ENCODE measurements at regions not wholly inside any gene's neighbourhood (a gene's known extent, or its start where the extent isn't known, plus 50 kb on each side); places are given as distances from the start of the nearest gene placed in this dataset.

GRCh38 chr3:107294117-107294516, 83.1 kb upstream of the CCDC54 start:
- no peak overlapping the region for H3K9ac ChIP-seq (ENCODE audit: low read depth, low read length)

GRCh38 chr3:107297597-107297996, 79.6 kb upstream of the CCDC54 start:
- Histone ChIP-seq H3K4me3 (ENCODE audit: low read depth, low read length) (no peak overlapping the region), H3K36me3 (ENCODE audit: control insufficient read depth, insufficient read depth, low read length) (no peaks in the 10 kb centered on the region), H3K9me3 (ENCODE audit: control insufficient read depth, insufficient read depth, low read length) (no peaks in the 10 kb centered on the region), H3K4me1 (ENCODE audit: control insufficient read depth, insufficient read depth, low read length) (no peaks in the 10 kb centered on the region), H3K9ac (ENCODE audit: low read depth, low read length) (no peak overlapping the region), H3K27me3 (ENCODE audit: control insufficient read depth, insufficient read depth, low read length) (no peaks in the 10 kb centered on the region)

More at GRCh38 chr3:107294117-107294516, 83.1 kb upstream of the CCDC54 start:
- no peaks in the 10 kb centered on the region for H3K36me3 ChIP-seq (ENCODE audit: control insufficient read depth, insufficient read depth, low read length)
- H3K4me1 ChIP-seq (ENCODE audit: control insufficient read depth, insufficient read depth, low read length) = no peaks in the 10 kb centered on the region
- no peak overlapping the region for H3K4me3 ChIP-seq (ENCODE audit: low read depth, low read length)
- no peaks in the 10 kb centered on the region for H3K27me3 ChIP-seq (ENCODE audit: control insufficient read depth, insufficient read depth, low read length)
- H3K9me3 ChIP-seq (ENCODE audit: control insufficient read depth, insufficient read depth, low read length) = no peaks in the 10 kb centered on the region

- no peak overlapping the region for H3K9ac ChIP-seq (ENCODE audit: low read depth, low read length)
- no peaks in the 10 kb centered on the region for H3K27me3 ChIP-seq (ENCODE audit: control insufficient read depth, insufficient read depth, low read length)
- H3K4me3 ChIP-seq (ENCODE audit: low read depth, low read length) = no peak overlapping the region
- H3K36me3 ChIP-seq (ENCODE audit: control insufficient read depth, insufficient read depth, low read length) = no peaks in the 10 kb centered on the region
- peaks cover 7% of the 10 kb centered on the region for H3K4me1 ChIP-seq (ENCODE audit: control insufficient read depth, insufficient read depth, low read length)
- no peaks in the 10 kb centered on the region for H3K9me3 ChIP-seq (ENCODE audit: control insufficient read depth, insufficient read depth, low read length)
These were observed 70.0 kb upstream of the CCDC54 start for GRCh38 chr3:107307205-107307604.

- H3K9me3 ChIP-seq (ENCODE audit: control insufficient read depth, insufficient read depth, low read length) = no peaks in the 10 kb centered on the region
- H3K36me3 ChIP-seq (ENCODE audit: control insufficient read depth, insufficient read depth, low read length) = no peaks in the 10 kb centered on the region
- H3K4me1 ChIP-seq (ENCODE audit: control insufficient read depth, insufficient read depth, low read length) = peaks cover 7% of the 10 kb centered on the region
- H3K9ac ChIP-seq (ENCODE audit: low read depth, low read length) = no peak overlapping the region
- no peaks in the 10 kb centered on the region for H3K27me3 ChIP-seq (ENCODE audit: control insufficient read depth, insufficient read depth, low read length)
- H3K4me3 ChIP-seq (ENCODE audit: low read depth, low read length) = no peak overlapping the region
These were observed 68.5 kb upstream of the CCDC54 start for GRCh38 chr3:107308716-107309115.

GRCh38 chr3:107309312-107309711, 67.9 kb upstream of the CCDC54 start:
- H3K9me3 ChIP-seq (ENCODE audit: control insufficient read depth, insufficient read depth, low read length) = no peaks in the 10 kb centered on the region
- H3K27me3 ChIP-seq (ENCODE audit: control insufficient read depth, insufficient read depth, low read length) = no peaks in the 10 kb centered on the region
- H3K4me3 ChIP-seq (ENCODE audit: low read depth, low read length) = no peak overlapping the region
- H3K4me1 ChIP-seq (ENCODE audit: control insufficient read depth, insufficient read depth, low read length) = peaks cover 7% of the 10 kb centered on the region
- H3K9ac ChIP-seq (ENCODE audit: low read depth, low read length) = no peak overlapping the region
- H3K36me3 ChIP-seq (ENCODE audit: control insufficient read depth, insufficient read depth, low read length) = no peaks in the 10 kb centered on the region

- Histone ChIP-seq H3K36me3 (ENCODE audit: control insufficient read depth, insufficient read depth, low read length) (no peaks in the 10 kb centered on the region), H3K27me3 (ENCODE audit: control insufficient read depth, insufficient read depth, low read length) (no peaks in the 10 kb centered on the region), H3K9me3 (ENCODE audit: control insufficient read depth, insufficient read depth, low read length) (no peaks in the 10 kb centered on the region), H3K4me3 (ENCODE audit: low read depth, low read length) (no peak overlapping the region), H3K9ac (ENCODE audit: low read depth, low read length) (no peak overlapping the region), H3K4me1 (ENCODE audit: control insufficient read depth, insufficient read depth, low read length) (peaks cover 4% of the 10 kb centered on the region)
These were observed 63.5 kb upstream of the CCDC54 start for GRCh38 chr3:107313711-107314110.

GRCh38 chr3:107315141-107315540, 62.1 kb upstream of the CCDC54 start:
- Histone ChIP-seq H3K27me3 (ENCODE audit: control insufficient read depth, insufficient read depth, low read length) (no peaks in the 10 kb centered on the region), H3K4me1 (ENCODE audit: control insufficient read depth, insufficient read depth, low read length) (no peaks in the 10 kb centered on the region), H3K4me3 (ENCODE audit: low read depth, low read length) (no peak overlapping the region), H3K36me3 (ENCODE audit: control insufficient read depth, insufficient read depth, low read length) (no peaks in the 10 kb centered on the region), H3K9me3 (ENCODE audit: control insufficient read depth, insufficient read depth, low read length) (no peaks in the 10 kb centered on the region), H3K9ac (ENCODE audit: low read depth, low read length) (no peak overlapping the region)

- Histone ChIP-seq H3K9me3 (ENCODE audit: control insufficient read depth, insufficient read depth, low read length) (no peaks in the 10 kb centered on the region), H3K36me3 (ENCODE audit: control insufficient read depth, insufficient read depth, low read length) (no peaks in the 10 kb centered on the region), H3K4me1 (ENCODE audit: control insufficient read depth, insufficient read depth, low read length) (no peaks in the 10 kb centered on the region), H3K9ac (ENCODE audit: low read depth, low read length) (no peak overlapping the region), H3K27me3 (ENCODE audit: control insufficient read depth, insufficient read depth, low read length) (no peaks in the 10 kb centered on the region), H3K4me3 (ENCODE audit: low read depth, low read length) (no peak overlapping the region)
These were observed 53.5 kb upstream of the CCDC54 start for GRCh38 chr3:107323723-107324122.

GRCh38 chr3:107325446-107325845, 51.8 kb upstream of the CCDC54 start:
- no peaks in the 10 kb centered on the region for H3K4me1 ChIP-seq (ENCODE audit: control insufficient read depth, insufficient read depth, low read length)
- no peak overlapping the region for H3K4me3 ChIP-seq (ENCODE audit: low read depth, low read length)
- H3K36me3 ChIP-seq (ENCODE audit: control insufficient read depth, insufficient read depth, low read length) = no peaks in the 10 kb centered on the region
- no peaks in the 10 kb centered on the region for H3K27me3 ChIP-seq (ENCODE audit: control insufficient read depth, insufficient read depth, low read length)
- no peak overlapping the region for H3K9ac ChIP-seq (ENCODE audit: low read depth, low read length)
- no peaks in the 10 kb centered on the region for H3K9me3 ChIP-seq (ENCODE audit: control insufficient read depth, insufficient read depth, low read length)

Measured in iPS-15b (cell line).